Fibroblast of the aortic adventitia (primary cell): ENCODE measurements at regions not wholly inside any gene's neighbourhood (a gene's known extent, or its start where the extent isn't known, plus 50 kb on each side); places are given as distances from the start of the nearest gene placed in this dataset.

ENCODE experiments used
- DNase-seq: peaks from one replicate; pipeline ENCODE4 v3.0.0-alpha.2; 2010; ENCODE audit warnings: low read depth
- H3K4me3 ChIP-seq: 2 replicates; pipeline ENCODE4 v1.5.1; 2011; ENCODE audit warnings: low read depth, mild to moderate bottlenecking, control low read depth, low read length, moderate library complexity
- CTCF ChIP-seq: IDR thresholded peaks from 2 replicates; pipeline ENCODE4 v1.5.1; 2011; ENCODE audit warnings: mild to moderate bottlenecking, low read length, control low read depth, inconsistent platforms; ENCODE audit not compliant: insufficient read depth

DNA sequence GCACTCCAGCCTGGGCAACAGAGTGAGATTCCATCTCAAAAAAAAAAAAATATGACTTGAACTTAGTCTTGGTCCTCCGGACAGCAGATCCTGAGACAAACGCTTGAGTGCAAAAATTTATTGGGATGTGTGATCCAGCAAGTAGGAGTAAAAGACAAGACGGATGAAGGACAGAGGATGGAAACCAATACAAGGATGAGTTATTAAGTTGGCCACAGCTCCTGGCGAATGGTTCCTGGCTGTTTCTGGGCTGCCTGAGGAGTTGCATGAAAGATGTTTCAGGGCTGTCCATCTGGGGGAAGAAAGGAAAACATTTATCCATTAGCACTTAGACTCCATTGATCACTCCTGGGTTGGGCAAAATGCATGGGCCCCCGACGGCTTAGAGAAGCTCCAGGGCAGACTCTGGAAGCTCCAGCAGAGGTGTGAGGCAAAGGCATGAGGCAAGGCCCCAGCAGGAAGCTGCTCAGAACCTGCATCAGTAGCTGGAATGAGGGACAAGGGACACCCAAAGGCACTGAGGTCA lies 98.3 kb upstream of the ZNF438 start:
- TF ChIP-seq CTCF, result no peak
- no peak for DNase-seq

DNA sequence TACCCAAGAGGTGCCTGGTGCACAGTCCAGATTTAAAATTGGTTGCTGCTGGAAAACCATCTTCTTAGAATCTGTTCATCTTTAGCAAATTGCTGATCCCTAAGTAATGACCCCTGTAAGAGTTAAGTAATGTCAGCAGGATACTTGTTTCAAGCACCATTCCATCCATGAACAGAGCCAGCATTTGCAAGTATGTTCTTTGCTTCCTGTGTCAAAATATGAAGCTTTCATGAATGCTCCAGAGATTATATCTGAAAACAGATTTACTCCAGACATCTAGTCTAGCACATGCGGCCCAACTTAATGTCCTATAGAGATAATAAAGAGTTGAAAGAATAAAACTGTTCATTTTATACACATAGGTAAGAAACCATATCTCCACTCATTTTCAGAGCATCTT lies 98.7 kb upstream of the ZNF438 start:
- H3K4me3 ChIP-seq, result no peak overlapping the region
- TF ChIP-seq CTCF, result no peak

More for the DNA sequence above, 98.3 kb upstream of the ZNF438 start:
- H3K4me3 ChIP-seq, result no peak overlapping the region

DNA sequence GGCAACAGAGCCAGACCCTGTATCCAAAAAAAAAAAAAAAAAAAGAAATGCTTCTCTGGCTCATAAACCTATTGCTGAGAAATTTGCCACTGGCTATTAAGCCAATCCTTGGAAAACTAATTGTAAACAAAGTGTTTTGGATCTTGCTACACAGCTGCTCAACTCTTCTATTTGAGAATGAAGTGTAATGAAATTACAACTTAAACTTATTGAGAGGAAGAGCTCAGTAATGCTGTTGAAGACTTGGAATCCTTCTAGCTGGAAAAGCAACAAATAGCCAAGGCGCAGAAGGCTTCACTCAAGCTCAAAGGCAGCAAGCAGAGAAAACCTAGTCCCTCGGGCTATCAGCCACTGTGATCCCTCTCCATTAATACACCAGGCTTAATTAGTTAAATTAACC lies 99.6 kb upstream of the ZNF438 start:
- no peak for TF ChIP-seq CTCF
- no peak overlapping the region for H3K4me3 ChIP-seq
- DNase-seq, result no peak

More for the DNA sequence above, 98.7 kb upstream of the ZNF438 start:
- no peak for DNase-seq

- no peak for TF ChIP-seq CTCF
- no peak for DNase-seq
- no peak overlapping the region for H3K4me3 ChIP-seq
Measured at GRCh38 chr10:31132681-31133244, 101.1 kb upstream of the ZNF438 start.

DNA sequence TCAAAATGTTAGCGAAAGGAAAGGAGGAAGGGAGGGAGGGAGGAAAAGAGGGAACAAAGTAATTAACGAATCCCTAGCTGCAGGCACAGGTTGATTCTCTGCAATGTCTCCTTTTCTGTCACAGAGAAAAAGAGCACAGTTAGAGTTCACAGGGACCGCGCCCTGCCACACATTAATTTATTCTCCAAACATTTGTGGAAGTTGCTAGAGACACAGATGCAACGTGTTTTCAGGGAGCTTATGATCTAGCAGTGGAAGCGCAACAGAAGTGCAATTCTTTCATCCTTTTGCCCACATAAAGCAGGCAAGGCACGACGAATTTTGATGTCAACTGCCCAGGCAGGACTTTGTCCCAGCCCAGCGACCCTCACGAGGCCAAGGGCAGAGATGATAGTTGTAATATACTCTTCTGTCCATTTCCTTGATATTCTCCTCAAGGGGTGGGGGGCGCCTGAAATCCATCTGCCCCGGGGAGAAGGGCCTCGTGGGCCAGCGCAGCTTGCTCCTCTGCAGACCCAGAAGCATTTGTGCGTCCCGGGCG lies 101.7 kb upstream of the ZNF438 start:
- no peak for TF ChIP-seq CTCF
- DNase-seq, result no peak
- H3K4me3 ChIP-seq, result no peak overlapping the region

DNA sequence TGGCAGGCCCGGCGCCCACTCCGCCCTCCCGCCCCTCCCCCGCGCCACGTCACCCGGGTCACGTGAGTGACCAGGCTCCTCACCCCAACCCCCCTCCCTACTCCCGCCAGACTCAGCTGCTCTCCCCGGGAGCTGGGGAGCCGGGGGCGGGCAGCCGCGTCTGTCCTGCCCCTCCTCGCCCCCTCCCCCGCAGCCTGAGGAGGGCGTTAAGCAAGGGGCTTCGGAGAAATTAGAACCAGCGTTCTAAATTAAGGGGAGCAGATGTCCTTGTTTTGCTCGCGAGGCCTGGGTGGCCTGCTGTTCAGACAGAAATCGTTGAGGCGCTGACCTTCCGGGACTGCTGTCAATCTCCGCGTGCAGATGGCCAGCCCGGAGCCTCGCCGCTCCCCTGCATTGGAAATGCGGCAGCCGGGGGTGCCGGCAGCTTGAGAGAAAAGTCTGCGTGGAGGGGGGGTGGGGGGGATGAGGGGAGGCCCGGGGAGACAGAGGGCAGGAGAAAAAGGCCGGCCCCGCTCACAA lies 102.2 kb upstream of the ZNF438 start:
- TF ChIP-seq CTCF, result no peak
- peak overlapping the region; percentile 26 for H3K4me3 ChIP-seq
- peak; percentile 50 for DNase-seq
